H1 (cell line): ENCODE measurements at regions not wholly inside any gene's neighbourhood (a gene's known extent, or its start where the extent isn't known, plus 50 kb on each side); places are given as distances from the start of the nearest gene placed in this dataset.

ENCODE experiments used
- EZH2 ChIP-seq: fragments of 200-600 bp; sonication (generic); IDR thresholded peaks from 2 replicates; pipeline ENCODE4 v1.7.1; 2012; ENCODE audit warnings: low read depth, mild to moderate bottlenecking, moderate library complexity, low read length, inconsistent platforms; ENCODE audit not compliant: severe bottlenecking
- TBP ChIP-seq: IDR thresholded peaks from 2 replicates; pipeline ENCODE4 v1.6.1; 2011; ENCODE audit warnings: low read depth, low read length, improper control_type of control experiment

DNA sequence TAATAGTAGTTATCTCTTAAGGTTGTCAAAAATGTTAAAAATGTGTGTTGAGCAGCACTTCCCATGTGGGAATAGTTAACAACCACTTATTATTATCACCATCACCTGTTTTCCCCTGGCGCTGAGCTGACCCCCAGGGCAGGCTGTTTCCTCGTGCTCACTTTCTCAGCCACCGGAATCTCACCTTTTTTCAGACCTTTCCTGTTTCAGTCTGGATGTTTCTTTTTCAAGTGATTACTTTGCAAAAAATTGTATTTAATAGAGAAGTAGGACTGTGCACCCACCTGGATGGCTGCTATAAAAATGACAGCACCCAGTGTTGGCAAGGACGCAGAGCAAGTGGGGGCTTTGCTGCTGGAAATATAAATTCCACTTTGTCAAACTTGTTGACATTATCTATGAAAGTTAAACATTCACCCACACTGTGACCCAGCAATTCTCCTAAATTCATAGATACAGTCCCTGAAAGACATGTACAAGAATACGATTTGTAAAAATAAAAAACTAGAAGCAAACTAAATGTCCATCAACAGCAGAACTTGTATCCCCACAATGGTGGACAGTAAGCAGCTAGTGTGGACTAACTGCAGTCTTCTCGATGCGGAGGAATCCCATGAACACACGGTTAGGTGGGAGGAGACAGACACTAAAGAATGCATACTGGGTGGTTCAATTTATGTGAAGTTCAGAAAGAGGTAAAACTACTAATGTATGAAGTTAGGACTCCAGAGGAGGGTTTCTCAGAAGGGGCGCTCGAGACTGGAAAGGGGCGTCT lies 66.5 kb downstream of the SOWAHC start (continued):
- TF ChIP-seq EZH2 (no peak), TBP (no peak)
